ENCODE measurements at regions not wholly inside any gene's neighbourhood (a gene's known extent, or its start where the extent isn't known, plus 50 kb on each side); places are given as distances from the start of the nearest gene placed in this dataset.

- TF ChIP-seq CTCF (IDR thresholded peaks at IDR 0.05; ENCODE audit: borderline replicate concordance, extremely low read depth, low read length, poor library complexity, severe bottlenecking), result no peak
- TF ChIP-seq EZH2 (IDR thresholded peaks at IDR 0.05; ENCODE audit: borderline replicate concordance, low read depth, low read length, severe bottlenecking), result no peak
These were observed 516.3 kb upstream of the NOVA1 start for GRCh38 chr14:27114180-27114579.
